SK-N-SH (cell line): ENCODE measurements at regions not wholly inside any gene's neighbourhood (a gene's known extent, or its start where the extent isn't known, plus 50 kb on each side); places are given as distances from the start of the nearest gene placed in this dataset.

ENCODE experiments used
- CTCF ChIA-PET: fragments of 300-600, 350-600 bp; formaldehyde crosslinking; extraction: SDS; loops from one replicate; lab custom pipeline; 2021; lab: Yijun Ruan, JAX
- POLR2A ChIA-PET: fragments of 350-600 bp; sonication (Branson Sonifier 250); formaldehyde crosslinking; extraction: SDS; loops from one replicate; lab custom pipeline; 2020; ENCODE audit warnings: antibody characterized with exemption, inconsistent platforms; lab: Yijun Ruan, JAX
- DNase-seq: peaks from one replicate; pipeline ENCODE4 v3.0.0; 2012
- H2AFZ ChIP-seq: fragments of 200-600 bp; sonication (generic); 2 replicates; pipeline ENCODE4 v1.8.1; 2016; ENCODE audit warnings: antibody characterized with exemption, mild to moderate bottlenecking, low read depth
- H3F3A ChIP-seq: fragments of 200-600 bp; sonication (generic); replicated peaks from 2 replicates; pipeline ENCODE3; 2016; ENCODE audit warnings: antibody characterized with exemption, mild to moderate bottlenecking; ENCODE audit not compliant: insufficient read depth
- H3K27ac ChIP-seq, 2 experiments: fragments of 200-500 bp in 1 of 2; fragments of 200-600 bp in 1 of 2; sonication (Bioruptor generic) in 1 of 2; sonication (generic), shearing (Covaris generic) in 1 of 2; 2 replicates each; pipeline versions ENCODE4 v1.5.1 to v1.6.1; 2014 to 2016; ENCODE audit warnings: low read depth in 2 of 2, inconsistent platforms in 1 of 2, low read length in 1 of 2, mild to moderate bottlenecking in 1 of 2, mixed read lengths in 1 of 2
- H3K27me3 ChIP-seq: fragments of 200-600 bp; sonication (generic), shearing (Covaris generic); 2 replicates; pipeline ENCODE4 v1.6.1; 2016; ENCODE audit warnings: mixed run types; ENCODE audit not compliant: insufficient read depth
- H3K36me3 ChIP-seq, 2 experiments: fragments of 200-500 bp in 1 of 2; fragments of 200-600 bp in 1 of 2; sonication (Bioruptor generic) in 1 of 2; sonication (generic) in 1 of 2; replicated peaks in 1 of 2; 2 replicates each; pipeline versions ENCODE3 to v1.5.1; 2014 to 2016; ENCODE audit warnings: low read length in 1 of 2, mild to moderate bottlenecking in 1 of 2; ENCODE audit not compliant: insufficient read depth in 2 of 2, control insufficient read depth in 1 of 2
- H3K4me1 ChIP-seq, 2 experiments: fragments of 200-500 bp in 1 of 2; fragments of 200-600 bp in 1 of 2; sonication (Bioruptor generic) in 1 of 2; sonication (generic), shearing (Covaris generic) in 1 of 2; 2 replicates each; pipeline versions ENCODE4 v1.5.1 to v1.6.1; 2014 to 2016; ENCODE audit warnings: low read depth in 1 of 2, low read length in 1 of 2, mixed run types in 1 of 2; ENCODE audit not compliant: insufficient read depth in 2 of 2, control insufficient read depth in 1 of 2
- H3K4me2 ChIP-seq: fragments of 200-600 bp; sonication (generic), shearing (Covaris generic); 2 replicates; pipeline ENCODE4 v1.6.1; 2017; ENCODE audit warnings: mixed run types
- H3K4me3 ChIP-seq, 2 experiments: fragments of 200-500 bp in 1 of 2; fragments of 200-600 bp in 1 of 2; sonication (Bioruptor generic) in 1 of 2; sonication (generic), shearing (Covaris generic) in 1 of 2; 2 replicates each; pipeline versions ENCODE4 v1.5.1 to v1.8.1; 2014 to 2016; ENCODE audit warnings: low read depth in 2 of 2, inconsistent platforms in 1 of 2, low read length in 1 of 2, mild to moderate bottlenecking in 1 of 2, mixed read lengths in 1 of 2, moderate library complexity in 1 of 2
- H3K79me2 ChIP-seq: fragments of 200-600 bp; sonication (generic); 2 replicates; pipeline ENCODE4 v1.8.1; 2017; ENCODE audit warnings: mild to moderate bottlenecking; ENCODE audit not compliant: insufficient read depth
- H3K9ac ChIP-seq: fragments of 200-600 bp; sonication (generic); 2 replicates; pipeline ENCODE4 v1.6.1; 2017; ENCODE audit warnings: mixed run types
- H3K9me2 ChIP-seq: fragments of 200-600 bp; sonication (generic); 2 replicates; pipeline ENCODE4 v1.6.1; 2017; ENCODE audit warnings: mixed run types
- H3K9me3 ChIP-seq: fragments of 200-600 bp; sonication (generic); 2 replicates; pipeline ENCODE4 v1.6.1; 2017; ENCODE audit warnings: mixed run types, mild to moderate bottlenecking, moderate library complexity
- H4K20me1 ChIP-seq: fragments of 200-600 bp; sonication (generic); 2 replicates; pipeline ENCODE4 v1.6.1; 2017; ENCODE audit warnings: mild to moderate bottlenecking, mixed run types; ENCODE audit not compliant: insufficient read depth
- CTCF ChIP-seq: fragments of 200-600 bp; sonication (generic); IDR thresholded peaks from 2 replicates; pipeline ENCODE4 v1.6.1; 2017; ENCODE audit warnings: antibody characterized with exemption, mild to moderate bottlenecking, moderate library complexity
- ELF1 ChIP-seq: IDR thresholded peaks from 2 replicates; pipeline ENCODE4 v1.4.0; 2012
- EP300 ChIP-seq, 2 experiments: IDR thresholded peaks; 2 replicates each; pipeline versions ENCODE4 v1.4.0 to v1.6.1; 2012; ENCODE audit warnings: borderline replicate concordance in 1 of 2, low read depth in 1 of 2, low read length in 1 of 2
- EZH2phosphoT487 ChIP-seq: fragments of 200-600 bp; sonication (generic); IDR thresholded peaks from 2 replicates; pipeline ENCODE4 v1.6.1; 2017; ENCODE audit warnings: low read depth, mixed run types, mild to moderate bottlenecking, antibody characterized with exemption, moderate library complexity, borderline replicate concordance
- FOSL2 ChIP-seq: IDR thresholded peaks from 2 replicates; pipeline ENCODE4 v1.4.0; 2012; ENCODE audit warnings: low read depth, mild to moderate bottlenecking, moderate library complexity, borderline replicate concordance
- GATA2 ChIP-seq: sonication (generic); formaldehyde crosslinking; IDR thresholded peaks from 2 replicates; pipeline ENCODE4 v1.5.0; 2020; ENCODE audit warnings: mild to moderate bottlenecking, missing genetic modification reagents
- MAX ChIP-seq: IDR thresholded peaks from 2 replicates; pipeline ENCODE4 v1.4.0; 2012; ENCODE audit warnings: low read depth
- MEF2A ChIP-seq: IDR thresholded peaks from 2 replicates; pipeline ENCODE4 v1.4.0; 2012; ENCODE audit warnings: low read depth, borderline replicate concordance
- MXI1 ChIP-seq: IDR thresholded peaks from 2 replicates; pipeline ENCODE4 v1.6.1; 2012; ENCODE audit warnings: mild to moderate bottlenecking, low read depth, low read length, improper control_type of control experiment
- NFIC ChIP-seq: IDR thresholded peaks from 2 replicates; pipeline ENCODE4 v1.4.0; 2012; ENCODE audit warnings: borderline replicate concordance
- NRF1 ChIP-seq: IDR thresholded peaks from 2 replicates; pipeline ENCODE4 v1.6.1; 2012; ENCODE audit warnings: low read depth, mild to moderate bottlenecking, low read length
- RCOR1 ChIP-seq: fragments of 150-350 bp; IDR thresholded peaks from 2 replicates; pipeline ENCODE4 v1.6.1; 2017; ENCODE audit warnings: antibody characterized with exemption, low read length
- REST ChIP-seq: IDR thresholded peaks from 2 replicates; pipeline ENCODE4 v1.6.1; 2012; ENCODE audit warnings: mild to moderate bottlenecking, low read depth, low read length, moderate library complexity
- RXRA ChIP-seq: IDR thresholded peaks from 2 replicates; pipeline ENCODE4 v1.4.0; 2012; ENCODE audit warnings: low read depth, mild to moderate bottlenecking, borderline replicate concordance
- TCF12 ChIP-seq: IDR thresholded peaks from 2 replicates; pipeline ENCODE4 v1.4.0; 2012
- USF1 ChIP-seq: IDR thresholded peaks from 2 replicates; pipeline ENCODE4 v1.4.0; 2012; ENCODE audit warnings: low read depth, borderline replicate concordance
- ZBTB33 ChIP-seq: IDR thresholded peaks from 2 replicates; pipeline ENCODE4 v1.4.0; 2012; ENCODE audit warnings: low read depth, borderline replicate concordance
- WGBS: methylation state at CpG from one replicate; pipeline ENCODE4 v1.1.6; 2017; ENCODE audit warnings: low lambda C conversion rate; 5-methylcytosine and 5-hydroxymethylcytosine counted together

GRCh38 chr17:21843318-21843865, 151.1 kb downstream of the KCNJ18 start:
- H3K27ac ChIP-seq = no peak overlapping the region

More at GRCh38 chr17:21843318-21843865, 151.1 kb downstream of the KCNJ18 start:
- ChIA-PET POLR2A (no interaction called here), CTCF (no interaction called here)
- H3K4me1 ChIP-seq = no peaks in the 10 kb centered on the region
- 85% methylated on average over 75 of the region's 75 CpGs for WGBS
- no peak overlapping the region for H3K4me2 ChIP-seq
- H3K9ac ChIP-seq = no peak overlapping the region
- H3K9me2 ChIP-seq = no peaks in the 10 kb centered on the region
- no peaks in the 10 kb centered on the region for H4K20me1 ChIP-seq
- DNase-seq = no peak
- no peak overlapping the region for H2AFZ ChIP-seq
- no peaks in the 10 kb centered on the region for H3F3A ChIP-seq
- H3K9me3 ChIP-seq = no peaks in the 10 kb centered on the region
- H3K79me2 ChIP-seq = no peaks in the 10 kb centered on the region
- no peaks in the 10 kb centered on the region for H3K27me3 ChIP-seq
- no peaks in the 10 kb centered on the region for H3K36me3 ChIP-seq
- TF ChIP-seq EP300 (IDR thresholded peaks at IDR 0.05; ENCODE audit: borderline replicate concordance in 1 of 2, low read depth in 1 of 2, low read length in 1 of 2) (no peak), NFIC (no peak), ZBTB33 (no peak), RCOR1 (no peak), FOSL2 (no peak), USF1 (no peak), REST (no peak), MXI1 (no peak), GATA2 (CRISPR knock-in tag) (no peak), ELF1 (no peak), NRF1 (no peak), EZH2phosphoT487 (no peak), TCF12 (no peak), MAX (no peak), CTCF (no peak), RXRA (no peak), MEF2A (no peak)
- TF ChIP-seq, all 33 proteins: peak for 0
- H3K4me3 ChIP-seq = no peak overlapping the region
